HG02970 (cell line): ENCODE measurements at regions not wholly inside any gene's neighbourhood (a gene's known extent, or its start where the extent isn't known, plus 50 kb on each side); places are given as distances from the start of the nearest gene placed in this dataset.

Source experiments
- ATAC-seq: cut with Tn5 transposase; IDR thresholded peaks from one replicate; pipeline ENCODE4 v1.9.1; 2021; ENCODE audit warnings: mild to moderate bottlenecking, moderate library complexity, moderate number of reproducible peaks; ENCODE audit not compliant: unreplicated experiment, low FRiP score

GRCh38 chr2:221657806-221658205 lies 85.7 kb upstream of the EPHA4 start:
- no peak for ATAC-seq

DNA sequence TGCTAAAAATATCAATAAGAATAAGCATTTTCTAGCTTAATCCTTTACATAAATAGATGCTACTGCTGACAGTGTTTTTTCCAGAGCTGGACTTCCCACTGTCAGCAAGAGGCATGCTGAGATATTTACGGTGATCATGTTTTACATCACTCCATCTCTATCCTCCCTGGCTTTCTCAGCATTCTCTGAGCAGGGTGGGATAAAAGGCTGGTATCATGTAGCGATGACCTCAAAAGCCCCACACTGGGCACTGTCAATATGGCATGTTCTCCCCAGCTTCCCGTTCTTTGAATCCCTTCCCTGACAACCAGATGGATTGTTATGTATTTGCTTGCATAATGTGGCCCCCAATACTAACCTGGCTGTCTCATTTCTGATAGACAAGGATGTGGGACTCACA lies 83.2 kb upstream of the EPHA4 start:
- ATAC-seq: no peak

DNA sequence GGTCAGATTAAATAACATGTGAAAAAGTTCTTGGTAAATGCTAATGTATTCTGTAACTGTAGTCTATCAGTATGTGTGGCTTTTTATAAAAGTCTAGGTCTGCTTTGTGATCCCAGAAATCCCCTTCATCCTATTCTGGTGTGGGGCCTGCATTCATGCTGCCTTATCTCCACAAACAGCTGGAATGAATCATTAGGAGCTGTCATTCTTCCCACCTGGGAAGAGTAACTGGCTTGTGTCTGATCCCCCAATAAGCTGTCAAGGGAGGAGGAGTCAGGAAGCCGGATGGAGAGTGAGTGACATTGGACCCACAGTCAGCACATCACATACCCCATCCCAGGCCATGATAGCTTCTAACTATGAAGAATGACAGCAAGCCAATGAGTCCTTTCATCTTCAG lies 81.1 kb upstream of the EPHA4 start:
- ATAC-seq: no peak

DNA sequence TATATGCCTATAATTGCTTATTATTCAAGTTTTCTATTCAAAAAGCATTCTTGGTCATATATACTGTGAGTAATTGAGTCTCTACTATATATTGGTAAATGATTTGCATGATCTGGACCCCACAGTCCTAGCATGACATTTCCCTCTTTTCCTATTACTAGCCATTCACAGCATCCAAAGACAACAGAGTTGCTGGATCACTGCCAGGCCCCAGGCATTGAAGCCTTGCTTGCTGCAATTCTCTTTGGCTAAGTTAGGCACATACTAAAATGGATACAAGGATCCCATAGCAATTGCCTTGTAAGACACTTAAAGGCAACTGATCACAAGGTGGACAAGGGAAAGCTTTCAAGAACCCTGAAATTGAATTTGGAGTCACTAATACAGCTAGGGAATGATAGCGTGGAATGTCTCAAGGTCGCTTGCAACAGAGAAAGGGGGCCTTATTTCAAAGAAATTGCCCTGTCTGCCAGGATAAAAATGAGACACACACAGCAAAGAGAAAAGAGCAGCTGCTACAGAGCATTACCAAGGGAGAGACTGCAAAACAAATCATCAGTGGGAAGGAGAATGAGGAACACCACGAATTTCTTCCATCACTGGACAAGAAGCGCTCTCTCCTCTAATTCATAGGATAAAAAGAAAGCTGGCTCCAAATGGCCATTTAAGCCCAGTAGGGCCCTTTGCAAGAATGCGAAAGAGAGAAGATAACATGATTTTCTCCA lies 77.1 kb upstream of the EPHA4 start:
- ATAC-seq: no peak

GRCh38 chr2:221642447-221642846 lies 70.3 kb upstream of the EPHA4 start:
- no peak for ATAC-seq

DNA sequence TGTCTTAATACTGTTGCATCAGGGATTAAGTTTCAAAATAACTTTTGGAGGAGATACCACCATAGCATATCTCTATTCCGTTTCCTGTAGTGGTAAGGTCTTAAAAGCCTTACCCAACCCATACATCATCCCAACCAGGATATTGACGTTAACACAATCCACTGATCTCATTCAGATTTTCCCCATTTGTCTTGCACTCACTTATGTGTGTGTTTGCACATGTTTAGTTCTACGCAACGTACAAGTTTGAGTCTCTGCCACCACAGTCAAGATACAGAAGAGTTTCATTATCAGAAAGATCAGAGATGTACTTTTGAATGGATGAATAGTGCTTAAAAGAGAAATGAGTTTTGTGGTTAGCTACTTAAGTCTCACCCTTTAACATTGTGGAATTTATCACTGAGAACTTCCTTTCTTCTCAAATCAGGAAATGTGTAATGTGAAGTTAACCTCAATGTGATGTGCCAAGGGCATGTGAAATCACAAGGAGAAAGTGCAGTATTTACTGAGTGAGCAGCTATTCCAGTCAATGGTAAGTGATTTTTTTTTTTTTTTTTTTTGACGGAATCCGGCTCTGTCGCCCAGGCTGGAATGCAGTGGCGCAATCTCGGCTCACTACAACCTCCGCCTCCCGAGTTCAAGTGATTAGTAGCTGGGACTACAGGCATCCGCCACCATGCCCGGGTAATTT lies 69.2 kb upstream of the EPHA4 start:
- no peak for ATAC-seq

DNA sequence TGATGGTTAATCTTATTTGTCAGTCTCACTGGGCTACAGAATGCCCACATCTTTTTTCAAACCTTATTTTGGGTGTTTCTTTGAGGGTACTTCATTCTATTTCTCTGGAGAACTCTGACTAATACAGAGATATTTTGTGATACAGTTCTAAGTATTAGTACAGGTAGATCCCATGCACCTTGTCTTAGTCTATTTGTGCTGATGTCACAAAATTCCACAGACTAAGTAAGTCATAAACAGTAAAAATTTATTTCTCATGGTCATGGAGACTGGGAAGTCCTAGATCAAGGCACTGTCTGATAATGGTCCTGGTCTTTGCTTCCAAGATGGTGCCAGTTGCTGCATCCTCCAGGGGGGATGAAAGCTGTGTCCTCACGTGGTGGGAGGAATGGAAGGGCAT lies 68.6 kb upstream of the EPHA4 start:
- ATAC-seq: no peak

- no peak for ATAC-seq
Measured at GRCh38 chr2:221637851-221638250, 65.7 kb upstream of the EPHA4 start.

DNA sequence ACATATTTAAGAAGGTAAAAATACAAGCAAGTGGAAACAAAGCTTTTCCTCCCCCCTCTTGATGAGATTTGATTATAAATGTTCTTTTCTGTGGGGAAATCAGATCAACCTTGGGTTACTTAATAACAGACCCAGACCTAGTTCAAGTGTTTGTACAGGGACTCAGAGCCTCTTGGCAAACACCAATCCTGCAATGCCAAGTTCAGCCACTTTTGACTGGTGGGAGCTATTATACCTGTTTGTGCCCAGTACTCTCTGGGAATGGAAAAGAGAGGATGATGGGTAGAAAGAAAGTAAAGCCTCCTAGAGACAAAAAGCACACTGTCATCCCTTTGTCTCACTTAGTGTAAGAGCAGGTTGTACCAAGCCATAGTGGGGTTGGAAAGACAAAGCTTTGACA lies 63.8 kb upstream of the EPHA4 start:
- no peak for ATAC-seq

DNA sequence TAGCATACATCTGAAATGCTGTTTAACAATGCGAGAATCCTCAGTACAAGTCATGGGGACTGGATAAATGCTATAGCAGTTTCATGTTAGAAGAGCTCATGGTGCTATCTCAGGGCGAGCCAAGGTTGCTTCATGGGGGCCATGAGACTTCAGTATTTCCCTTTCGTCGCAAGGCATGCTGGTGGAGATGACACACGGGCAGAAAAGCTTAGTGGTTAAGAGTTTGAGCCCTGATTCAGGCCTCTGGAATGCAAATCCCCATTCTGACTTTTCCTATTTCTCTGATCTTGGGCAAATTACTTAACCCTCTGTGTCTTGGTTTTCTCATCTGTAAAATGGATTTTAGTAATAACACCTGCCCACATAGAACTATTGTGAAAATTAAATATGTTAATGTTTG lies 57.4 kb upstream of the EPHA4 start:
- ATAC-seq: no peak

DNA sequence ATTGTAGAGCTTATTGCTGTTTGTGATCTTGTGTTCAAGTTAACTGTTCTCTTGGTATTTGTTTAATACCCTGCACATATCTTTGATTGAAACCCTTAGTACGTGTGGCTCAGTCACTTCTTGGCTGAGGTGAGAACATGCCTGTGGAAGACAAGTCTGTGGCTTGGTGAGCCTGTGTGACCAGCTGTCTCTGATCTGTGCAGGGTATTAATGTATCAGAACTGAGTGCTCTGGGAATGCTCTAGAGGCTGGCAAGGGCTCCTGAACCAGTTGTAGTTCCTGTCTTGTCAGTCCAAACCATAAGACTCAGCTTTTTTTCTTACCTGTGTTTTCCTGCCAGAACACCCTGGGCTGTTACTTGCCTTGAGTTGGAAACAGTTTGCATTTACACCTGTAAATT lies 52.4 kb upstream of the EPHA4 start:
- no peak for ATAC-seq
